GM04503 (cell line): ENCODE measurements at regions not wholly inside any gene's neighbourhood (a gene's known extent, or its start where the extent isn't known, plus 50 kb on each side); places are given as distances from the start of the nearest gene placed in this dataset.
"Not testable (repeated sequence)": the region's sequence is repeated elsewhere in the genome, so short reads cannot be mapped to it uniquely, and the experiment has no call there.

Experiments
- DNase-seq: peaks from one replicate; pipeline ENCODE4 v3.0.0-alpha.2; 2012; ENCODE audit warnings: low read depth

- no peak for DNase-seq
These were observed 442.4 kb upstream of the FOXG1 start for GRCh38 chr14:28323951-28324741.

GRCh38 chr14:28340816-28341215 is 425.8 kb upstream of the FOXG1 start:
- DNase-seq, result no peak

- no peak for DNase-seq
These were observed 422.2 kb upstream of the FOXG1 start for GRCh38 chr14:28344381-28344780.

- DNase-seq, result no peak
These were observed 417.8 kb upstream of the FOXG1 start for GRCh38 chr14:28348797-28349196.

GRCh38 chr14:28356819-28357218 is 409.8 kb upstream of the FOXG1 start:
- no peak for DNase-seq

- DNase-seq, result no peak
These were observed 405.1 kb upstream of the FOXG1 start for GRCh38 chr14:28361486-28361885.

- no peak for DNase-seq
These were observed 401.1 kb upstream of the FOXG1 start for GRCh38 chr14:28365510-28365909.

GRCh38 chr14:28373721-28374120 is 392.9 kb upstream of the FOXG1 start:
- no peak for DNase-seq

GRCh38 chr14:28375295-28375694 is 391.3 kb upstream of the FOXG1 start:
- no peak for DNase-seq

GRCh38 chr14:28381656-28382055 is 384.9 kb upstream of the FOXG1 start:
- no peak for DNase-seq

GRCh38 chr14:28382444-28383190 is 384.0 kb upstream of the FOXG1 start:
- no peak for DNase-seq

GRCh38 chr14:28398506-28398905 is 368.1 kb upstream of the FOXG1 start:
- no peak for DNase-seq

- DNase-seq, result not testable (repeated sequence)
These were observed 364.9 kb upstream of the FOXG1 start for GRCh38 chr14:28401705-28402104.

- DNase-seq, result no peak
These were observed 360.4 kb upstream of the FOXG1 start for GRCh38 chr14:28406196-28406595.

GRCh38 chr14:28407031-28407825 is 359.4 kb upstream of the FOXG1 start:
- DNase-seq, result no peak

- DNase-seq, result no peak
These were observed 358.6 kb upstream of the FOXG1 start for GRCh38 chr14:28407996-28408395.

GRCh38 chr14:28412077-28412476 is 354.5 kb upstream of the FOXG1 start:
- DNase-seq, result no peak

GRCh38 chr14:28426960-28427359 is 339.6 kb upstream of the FOXG1 start:
- DNase-seq, result no peak

GRCh38 chr14:28436821-28437220 is 329.8 kb upstream of the FOXG1 start:
- DNase-seq, result no peak

GRCh38 chr14:28461389-28461788 is 305.2 kb upstream of the FOXG1 start:
- no peak for DNase-seq

- DNase-seq, result no peak
These were observed 299.0 kb upstream of the FOXG1 start for GRCh38 chr14:28467611-28468010.
